MM.1S (cell line): ENCODE measurements at regions not wholly inside any gene's neighbourhood (a gene's known extent, or its start where the extent isn't known, plus 50 kb on each side); places are given as distances from the start of the nearest gene placed in this dataset.

Source experiments
- EZH2phosphoT487 ChIP-seq: fragments of 300-600 bp; sonication (generic); IDR thresholded peaks from 2 replicates; pipeline ENCODE4 v1.6.1; 2018; ENCODE audit warnings: antibody characterized with exemption, low read length
- TF ChIP-seq, protein P1 (sequence below): fragments of 300-600 bp; sonication (generic); IDR thresholded peaks from 2 replicates; pipeline ENCODE4 v1.5.1; 2016; ENCODE audit warnings: antibody characterized with exemption, low read length, mixed read lengths

DNA sequence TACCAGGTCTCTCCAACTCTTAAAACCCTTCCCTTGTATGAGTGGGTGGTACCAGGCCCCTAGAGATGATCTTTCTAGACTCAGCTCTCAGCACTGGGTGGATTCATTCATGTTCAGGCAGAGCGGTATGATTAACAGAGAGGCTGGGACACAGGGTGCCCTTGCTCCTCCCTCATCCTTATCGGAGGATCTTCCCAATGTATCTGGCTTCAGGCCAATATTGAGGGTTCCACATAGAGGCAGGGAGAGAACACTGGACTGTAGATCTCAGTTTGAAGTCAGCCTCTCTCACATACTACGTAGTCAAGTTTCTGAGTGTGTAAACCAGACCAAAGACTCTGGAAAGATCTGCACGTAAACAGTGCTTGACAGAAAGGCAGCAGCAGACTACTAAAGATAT lies 366.2 kb downstream of the DHX35 start:
- TF ChIP-seq, protein P1, sequence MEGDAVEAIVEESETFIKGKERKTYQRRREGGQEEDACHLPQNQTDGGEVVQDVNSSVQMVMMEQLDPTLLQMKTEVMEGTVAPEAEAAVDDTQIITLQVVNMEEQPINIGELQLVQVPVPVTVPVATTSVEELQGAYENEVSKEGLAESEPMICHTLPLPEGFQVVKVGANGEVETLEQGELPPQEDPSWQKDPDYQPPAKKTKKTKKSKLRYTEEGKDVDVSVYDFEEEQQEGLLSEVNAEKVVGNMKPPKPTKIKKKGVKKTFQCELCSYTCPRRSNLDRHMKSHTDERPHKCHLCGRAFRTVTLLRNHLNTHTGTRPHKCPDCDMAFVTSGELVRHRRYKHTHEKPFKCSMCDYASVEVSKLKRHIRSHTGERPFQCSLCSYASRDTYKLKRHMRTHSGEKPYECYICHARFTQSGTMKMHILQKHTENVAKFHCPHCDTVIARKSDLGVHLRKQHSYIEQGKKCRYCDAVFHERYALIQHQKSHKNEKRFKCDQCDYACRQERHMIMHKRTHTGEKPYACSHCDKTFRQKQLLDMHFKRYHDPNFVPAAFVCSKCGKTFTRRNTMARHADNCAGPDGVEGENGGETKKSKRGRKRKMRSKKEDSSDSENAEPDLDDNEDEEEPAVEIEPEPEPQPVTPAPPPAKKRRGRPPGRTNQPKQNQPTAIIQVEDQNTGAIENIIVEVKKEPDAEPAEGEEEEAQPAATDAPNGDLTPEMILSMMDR = no peak
- TF ChIP-seq EZH2phosphoT487 = no peak
